HL-60 (cell line): ENCODE measurements at regions not wholly inside any gene's neighbourhood (a gene's known extent, or its start where the extent isn't known, plus 50 kb on each side); places are given as distances from the start of the nearest gene placed in this dataset.

ENCODE experiments used
- DNase-seq, 2 experiments: peaks; one replicate each; pipeline ENCODE4 v3.0.0-alpha.2; 2010 to 2020; ENCODE audit warnings: low read depth in 1 of 2, low spot score in 1 of 2
- H3K27ac ChIP-seq: fragments of 250-450 bp; sonication (Bioruptor Pico); replicated peaks from 2 replicates; pipeline ENCODE4 v1.5.1; 2020; ENCODE audit warnings: mild to moderate bottlenecking, moderate library complexity
- H3K27me3 ChIP-seq: fragments of 250-450 bp; sonication (Bioruptor Pico); 2 replicates; pipeline ENCODE4 v1.5.1; 2021; ENCODE audit warnings: mild to moderate bottlenecking, moderate library complexity; ENCODE audit not compliant: insufficient read depth, poor library complexity, severe bottlenecking
- H3K4me3 ChIP-seq: replicated peaks from 2 replicates; pipeline ENCODE4 v1.5.1; 2011; ENCODE audit warnings: mild to moderate bottlenecking, control low read depth, low read length; ENCODE audit not compliant: insufficient read depth
- CTCF ChIP-seq: IDR thresholded peaks from one replicate; pipeline ENCODE4 v1.5.1; 2011; ENCODE audit warnings: low read length, control low read depth, inconsistent platforms; ENCODE audit not compliant: insufficient read depth
- GABPA ChIP-seq: IDR thresholded peaks from 2 replicates; pipeline ENCODE4 v1.6.1; 2012; ENCODE audit warnings: low read depth
- POLR2AphosphoS5 ChIP-seq: IDR thresholded peaks from 2 replicates; pipeline ENCODE4 v1.6.1; 2012; ENCODE audit warnings: low read depth
- SPI1 ChIP-seq: IDR thresholded peaks from 2 replicates; pipeline ENCODE4 v1.6.1; 2012; ENCODE audit warnings: low read depth, mild to moderate bottlenecking, borderline replicate concordance
- TF ChIP-seq, protein P1 (sequence below): IDR thresholded peaks from 2 replicates; pipeline ENCODE4 v1.6.1; 2012; ENCODE audit warnings: low read depth; ENCODE audit not compliant: insufficient replicate concordance

GRCh38 chr11:119482521-119483011 is 59.6 kb upstream of the THY1 start:
- Histone ChIP-seq H3K4me3 (no peak overlapping the region), H3K27me3 (no peaks in the 10 kb centered on the region), H3K27ac (no peak overlapping the region)
- DNase-seq = no peak
- TF ChIP-seq SPI1 = no peak
- TF ChIP-seq, protein P1, sequence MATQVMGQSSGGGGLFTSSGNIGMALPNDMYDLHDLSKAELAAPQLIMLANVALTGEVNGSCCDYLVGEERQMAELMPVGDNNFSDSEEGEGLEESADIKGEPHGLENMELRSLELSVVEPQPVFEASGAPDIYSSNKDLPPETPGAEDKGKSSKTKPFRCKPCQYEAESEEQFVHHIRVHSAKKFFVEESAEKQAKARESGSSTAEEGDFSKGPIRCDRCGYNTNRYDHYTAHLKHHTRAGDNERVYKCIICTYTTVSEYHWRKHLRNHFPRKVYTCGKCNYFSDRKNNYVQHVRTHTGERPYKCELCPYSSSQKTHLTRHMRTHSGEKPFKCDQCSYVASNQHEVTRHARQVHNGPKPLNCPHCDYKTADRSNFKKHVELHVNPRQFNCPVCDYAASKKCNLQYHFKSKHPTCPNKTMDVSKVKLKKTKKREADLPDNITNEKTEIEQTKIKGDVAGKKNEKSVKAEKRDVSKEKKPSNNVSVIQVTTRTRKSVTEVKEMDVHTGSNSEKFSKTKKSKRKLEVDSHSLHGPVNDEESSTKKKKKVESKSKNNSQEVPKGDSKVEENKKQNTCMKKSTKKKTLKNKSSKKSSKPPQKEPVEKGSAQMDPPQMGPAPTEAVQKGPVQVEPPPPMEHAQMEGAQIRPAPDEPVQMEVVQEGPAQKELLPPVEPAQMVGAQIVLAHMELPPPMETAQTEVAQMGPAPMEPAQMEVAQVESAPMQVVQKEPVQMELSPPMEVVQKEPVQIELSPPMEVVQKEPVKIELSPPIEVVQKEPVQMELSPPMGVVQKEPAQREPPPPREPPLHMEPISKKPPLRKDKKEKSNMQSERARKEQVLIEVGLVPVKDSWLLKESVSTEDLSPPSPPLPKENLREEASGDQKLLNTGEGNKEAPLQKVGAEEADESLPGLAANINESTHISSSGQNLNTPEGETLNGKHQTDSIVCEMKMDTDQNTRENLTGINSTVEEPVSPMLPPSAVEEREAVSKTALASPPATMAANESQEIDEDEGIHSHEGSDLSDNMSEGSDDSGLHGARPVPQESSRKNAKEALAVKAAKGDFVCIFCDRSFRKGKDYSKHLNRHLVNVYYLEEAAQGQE = no peak
- no peak for TF ChIP-seq GABPA
- TF ChIP-seq CTCF = no peak
- TF ChIP-seq POLR2AphosphoS5 = no peak

GRCh38 chr11:119481667-119482400 is 58.9 kb upstream of the THY1 start:
- Histone ChIP-seq H3K4me3 (no peak overlapping the region), H3K27ac (no peak overlapping the region), H3K27me3 (peaks cover under 1% of the 10 kb centered on the region)
- no peak for DNase-seq
- TF ChIP-seq SPI1 (no peak), CTCF (no peak), GABPA (no peak), POLR2AphosphoS5 (no peak)
- TF ChIP-seq, protein P1 = no peak

GRCh38 chr11:119481021-119481666 is 58.2 kb upstream of the THY1 start:
- TF ChIP-seq CTCF = peak; percentile 90
- TF ChIP-seq, protein P1 = no peak
- DNase-seq = peak; percentile 63 to 78
- H3K27me3 ChIP-seq = peaks cover 3% of the 10 kb centered on the region
- no peak overlapping the region for H3K27ac ChIP-seq
- no peak overlapping the region for H3K4me3 ChIP-seq
